OCI-LY7 (cell line): ENCODE measurements at regions not wholly inside any gene's neighbourhood (a gene's known extent, or its start where the extent isn't known, plus 50 kb on each side); places are given as distances from the start of the nearest gene placed in this dataset.
"Not testable (repeated sequence)": the region's sequence is repeated elsewhere in the genome, so short reads cannot be mapped to it uniquely, and the experiment has no call there.

ENCODE experiments used
- EZH2phosphoT487 ChIP-seq: fragments of 200-600 bp; sonication (generic); IDR thresholded peaks from 2 replicates; pipeline ENCODE4 v1.6.1; 2018; ENCODE audit warnings: low read depth, borderline replicate concordance, mild to moderate bottlenecking, mixed run types, antibody characterized with exemption, low read length, moderate library complexity, mixed read lengths
- TF ChIP-seq, protein P1 (sequence below): fragments of 200-600 bp; sonication (generic); conservative IDR thresholded peaks from 2 replicates; pipeline ENCODE4 v1.5.1; 2014; ENCODE audit warnings: mild to moderate bottlenecking, antibody characterized with exemption, low read length, moderate library complexity, mixed read lengths

- TF ChIP-seq EZH2phosphoT487, result not testable (repeated sequence)
- TF ChIP-seq, protein P1, sequence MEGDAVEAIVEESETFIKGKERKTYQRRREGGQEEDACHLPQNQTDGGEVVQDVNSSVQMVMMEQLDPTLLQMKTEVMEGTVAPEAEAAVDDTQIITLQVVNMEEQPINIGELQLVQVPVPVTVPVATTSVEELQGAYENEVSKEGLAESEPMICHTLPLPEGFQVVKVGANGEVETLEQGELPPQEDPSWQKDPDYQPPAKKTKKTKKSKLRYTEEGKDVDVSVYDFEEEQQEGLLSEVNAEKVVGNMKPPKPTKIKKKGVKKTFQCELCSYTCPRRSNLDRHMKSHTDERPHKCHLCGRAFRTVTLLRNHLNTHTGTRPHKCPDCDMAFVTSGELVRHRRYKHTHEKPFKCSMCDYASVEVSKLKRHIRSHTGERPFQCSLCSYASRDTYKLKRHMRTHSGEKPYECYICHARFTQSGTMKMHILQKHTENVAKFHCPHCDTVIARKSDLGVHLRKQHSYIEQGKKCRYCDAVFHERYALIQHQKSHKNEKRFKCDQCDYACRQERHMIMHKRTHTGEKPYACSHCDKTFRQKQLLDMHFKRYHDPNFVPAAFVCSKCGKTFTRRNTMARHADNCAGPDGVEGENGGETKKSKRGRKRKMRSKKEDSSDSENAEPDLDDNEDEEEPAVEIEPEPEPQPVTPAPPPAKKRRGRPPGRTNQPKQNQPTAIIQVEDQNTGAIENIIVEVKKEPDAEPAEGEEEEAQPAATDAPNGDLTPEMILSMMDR, result not testable (repeated sequence)
Observed at GRCh38 chr2:161072436-161072835, 87.8 kb upstream of the TANK start.
